NOMO-1 treated with DMSO at 0.1 percent for 48 hours (cell line): ENCODE measurements at regions not wholly inside any gene's neighbourhood (a gene's known extent, or its start where the extent isn't known, plus 50 kb on each side); places are given as distances from the start of the nearest gene placed in this dataset.
"Not testable (repeated sequence)": the region's sequence is repeated elsewhere in the genome, so short reads cannot be mapped to it uniquely, and the experiment has no call there.

Experiments used
- DNase-seq: peaks from one replicate; lab custom pipeline; 2025; ENCODE audit not compliant: unreplicated experiment; lab: John Stamatoyannopoulos, UW

DNA sequence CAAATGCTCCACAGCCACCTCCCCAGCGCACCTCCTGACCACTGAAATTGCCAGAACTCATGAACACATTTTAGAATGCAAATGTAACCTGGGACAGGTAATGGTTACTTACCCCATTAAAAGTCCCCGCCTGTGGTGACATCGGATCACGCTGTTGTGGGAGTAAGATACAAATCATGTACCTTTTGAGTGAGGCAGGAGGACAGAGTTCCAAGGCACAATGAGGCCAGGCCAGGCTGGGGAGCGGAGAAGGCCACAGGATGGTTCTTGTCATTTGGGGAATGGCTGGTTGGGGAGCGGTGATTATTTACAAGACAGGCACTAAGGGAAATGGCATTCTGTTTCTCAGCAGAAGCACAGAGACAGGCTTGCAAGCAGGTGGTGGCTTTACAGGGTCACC, 490.0 kb downstream of the EDEM1 start:
- DNase-seq, result no peak

DNA sequence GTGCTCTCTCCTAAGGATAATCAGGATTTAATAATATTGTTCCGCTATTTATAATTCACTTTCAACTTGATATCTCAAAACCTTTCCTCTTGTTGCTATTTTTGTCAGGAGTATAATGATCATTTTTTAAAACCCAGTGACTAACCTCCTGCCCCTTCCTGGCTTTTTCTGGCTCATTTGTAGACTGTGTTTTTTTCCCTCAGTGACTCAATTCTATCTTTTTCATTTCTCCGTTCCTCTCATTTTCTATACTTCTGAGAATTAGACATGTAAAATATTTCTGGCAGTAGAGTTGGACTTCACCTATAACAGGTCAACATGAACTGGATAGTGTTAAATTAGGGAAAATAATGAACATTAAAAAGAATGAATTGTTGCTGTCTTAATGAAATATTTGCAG, 490.7 kb downstream of the EDEM1 start:
- no peak for DNase-seq

DNA sequence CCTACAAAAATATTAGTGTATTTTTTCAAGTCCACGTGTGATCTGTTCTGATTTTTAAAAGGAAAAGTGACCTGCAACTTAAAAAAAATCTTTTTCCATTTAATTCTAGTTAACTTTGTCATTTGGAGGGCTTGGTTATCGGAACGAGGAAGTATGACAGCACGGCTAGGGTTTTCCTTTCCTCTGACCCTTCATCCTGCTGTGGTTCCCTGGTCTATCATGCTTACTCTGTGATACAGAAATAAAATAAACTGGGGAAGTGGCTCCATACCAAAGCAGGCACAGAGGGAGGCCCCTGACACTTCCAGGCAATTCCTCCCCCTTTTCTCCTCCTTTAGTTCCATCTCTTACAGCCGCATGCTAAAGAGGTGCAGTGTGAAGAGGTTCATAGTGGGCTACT, 491.3 kb downstream of the EDEM1 start:
- no peak for DNase-seq

DNA sequence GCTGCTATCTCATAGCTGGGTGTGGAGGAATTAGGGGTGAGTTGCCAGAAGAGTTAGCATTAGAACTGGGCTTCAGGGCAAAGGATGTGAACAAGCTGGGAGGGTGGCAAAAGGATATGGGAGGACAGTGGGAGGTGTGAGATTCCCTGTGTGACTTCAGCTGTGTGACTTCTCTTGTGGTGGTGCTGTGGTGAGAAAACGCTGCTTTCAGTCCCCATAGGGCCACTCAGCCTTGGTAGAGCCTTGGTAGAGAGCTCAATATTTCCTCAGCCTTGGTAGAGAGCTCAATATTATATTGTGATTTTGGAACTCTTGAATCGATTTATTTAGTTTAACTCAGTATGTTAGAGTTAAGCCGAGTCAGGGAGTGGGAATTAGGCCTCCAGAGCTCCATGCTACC, 499.7 kb downstream of the EDEM1 start:
- no peak for DNase-seq

DNA sequence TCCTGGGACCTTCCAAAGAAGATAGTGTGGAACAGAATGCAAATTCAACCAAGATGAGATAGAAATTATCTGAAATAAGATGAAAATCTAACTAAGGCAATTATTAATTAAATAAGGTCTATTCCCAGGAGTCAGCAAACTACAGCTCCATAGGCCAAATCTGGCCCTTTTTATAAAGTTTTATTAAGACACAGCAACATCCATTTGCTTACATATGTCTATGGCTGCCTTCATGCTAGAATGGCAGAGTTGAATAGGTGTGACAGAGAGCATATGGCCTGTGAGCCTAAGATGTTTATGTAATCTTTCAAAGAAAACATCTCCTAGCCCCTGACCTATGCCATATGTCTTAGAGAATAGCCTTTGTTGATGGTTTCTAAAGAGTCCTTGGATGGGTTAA, 503.0 kb downstream of the EDEM1 start:
- no peak for DNase-seq

DNA sequence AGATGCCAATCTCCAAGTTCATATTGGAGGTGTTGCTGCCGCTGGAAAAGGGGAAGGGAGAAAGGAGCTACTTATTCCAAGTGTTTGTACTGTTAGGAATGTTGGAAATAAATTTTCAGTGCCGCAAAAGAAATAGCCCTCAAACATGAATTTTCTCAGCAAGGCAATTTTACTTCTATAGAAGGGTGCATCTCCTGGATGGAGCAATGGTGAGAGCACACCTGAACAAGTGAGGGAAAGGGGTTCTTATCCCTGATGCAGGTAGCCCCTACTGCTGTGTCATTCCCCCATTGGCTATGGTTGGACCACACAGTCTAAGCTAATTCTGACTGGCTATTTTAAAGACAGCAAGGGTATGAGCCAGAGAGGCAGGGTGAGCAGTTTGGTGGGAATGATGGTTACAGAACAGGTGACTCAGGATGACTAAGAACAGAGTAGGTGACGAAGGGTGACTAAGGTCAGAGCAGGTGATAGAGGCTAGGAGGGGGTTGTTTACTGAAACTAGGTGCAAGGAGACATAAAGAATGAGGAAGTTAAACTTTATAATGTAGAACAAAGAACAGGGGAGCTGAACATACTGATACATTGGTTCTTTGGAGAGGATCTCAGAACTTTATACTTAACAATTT, 503.5 kb downstream of the EDEM1 start:
- DNase-seq, result no peak

DNA sequence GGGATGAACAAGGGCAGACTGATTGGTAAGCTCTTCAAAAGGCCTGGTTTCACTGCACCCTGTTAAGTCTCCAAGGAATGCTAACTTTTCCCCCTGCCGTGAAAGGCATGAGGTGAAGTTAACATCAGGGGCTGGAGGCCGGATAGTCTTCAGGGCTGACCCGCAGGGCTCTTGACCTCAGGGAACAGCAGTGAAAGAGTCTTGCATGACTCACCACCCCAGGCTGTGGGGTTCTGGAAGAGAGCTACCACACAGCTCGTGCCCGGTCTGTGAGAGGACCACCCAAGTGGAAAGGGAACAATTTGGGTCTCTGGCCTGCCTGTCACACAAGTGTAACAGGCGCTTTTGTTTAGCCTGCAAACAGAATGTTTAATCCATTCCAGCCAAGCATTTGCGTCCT, 504.9 kb downstream of the EDEM1 start:
- DNase-seq, result no peak

DNA sequence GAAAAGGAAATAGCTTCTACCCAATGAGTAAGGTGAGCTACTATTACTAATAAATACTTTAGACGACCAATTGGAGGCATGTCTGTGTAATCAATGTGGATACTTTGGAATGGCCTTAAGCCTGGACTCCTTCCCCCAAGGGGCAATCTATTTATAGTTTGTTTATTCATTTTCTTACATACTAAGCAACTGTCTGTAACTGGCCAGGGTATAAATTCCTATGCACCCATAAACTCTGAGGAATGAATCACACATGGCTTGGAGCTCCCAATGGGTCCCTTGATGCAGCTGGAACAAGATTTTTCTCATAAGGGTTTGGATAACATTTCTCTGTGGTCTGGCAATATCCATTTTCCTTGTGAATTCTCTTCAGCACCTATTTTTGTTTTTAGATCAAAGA, 506.8 kb downstream of the EDEM1 start:
- DNase-seq, result no peak

DNA sequence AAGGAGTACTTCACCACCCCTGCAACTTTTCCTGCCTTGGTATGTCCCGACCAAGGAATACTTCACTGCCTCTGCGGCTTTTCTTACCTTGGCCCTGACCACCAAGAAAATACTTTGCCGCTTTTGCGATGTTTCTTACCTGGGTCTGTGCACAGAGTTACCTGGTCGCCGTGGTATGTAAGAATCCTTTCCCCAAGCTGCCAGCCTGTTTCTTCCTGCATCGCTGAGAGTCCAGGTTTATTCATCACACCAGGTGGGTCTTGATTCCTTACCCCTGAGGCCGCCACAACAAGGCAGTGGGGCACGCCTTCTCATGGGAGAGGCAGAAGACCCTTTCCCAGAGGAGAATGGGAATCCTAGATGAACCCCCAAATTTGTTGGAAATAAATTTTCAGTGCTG, 511.3 kb downstream of the EDEM1 start:
- no peak for DNase-seq

DNA sequence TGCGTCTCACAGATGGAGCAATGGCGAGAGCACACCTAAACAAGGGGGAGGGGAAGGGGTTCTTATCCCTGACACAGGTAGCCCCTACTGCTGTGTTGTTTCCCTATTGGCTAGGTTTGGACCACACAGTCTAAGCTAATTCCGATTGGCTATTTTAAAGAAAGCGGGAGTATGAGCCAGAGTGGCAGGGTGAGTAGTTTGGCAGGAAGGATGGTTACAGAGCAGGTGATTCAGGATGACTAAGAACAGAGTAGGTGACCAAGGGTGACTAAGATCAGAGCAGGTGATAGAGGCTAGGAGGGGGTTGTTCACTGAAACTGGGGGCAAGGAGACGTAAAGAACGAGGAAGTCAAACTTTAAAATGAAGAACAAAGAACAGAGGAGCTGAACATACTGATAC, 511.8 kb downstream of the EDEM1 start:
- no peak for DNase-seq

DNA sequence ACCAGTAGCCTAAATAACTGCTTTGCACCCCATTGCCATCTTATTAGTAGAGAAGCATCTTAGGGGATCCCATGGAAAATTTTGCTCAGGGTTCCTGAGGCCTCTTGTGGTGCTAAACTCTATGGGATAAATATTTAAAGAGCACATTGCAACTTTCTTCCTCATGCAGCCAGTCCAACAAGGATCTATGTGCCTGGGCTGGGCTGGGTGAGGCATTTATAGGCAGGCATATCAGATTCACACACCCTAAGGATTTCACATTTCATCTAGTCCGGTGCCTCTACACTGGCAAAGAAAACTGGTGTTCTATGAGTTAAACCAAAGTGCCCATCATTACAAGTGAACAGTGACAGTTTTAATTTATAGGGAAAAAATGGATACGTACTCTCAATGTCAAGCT, 512.3 kb downstream of the EDEM1 start:
- DNase-seq, result no peak

DNA sequence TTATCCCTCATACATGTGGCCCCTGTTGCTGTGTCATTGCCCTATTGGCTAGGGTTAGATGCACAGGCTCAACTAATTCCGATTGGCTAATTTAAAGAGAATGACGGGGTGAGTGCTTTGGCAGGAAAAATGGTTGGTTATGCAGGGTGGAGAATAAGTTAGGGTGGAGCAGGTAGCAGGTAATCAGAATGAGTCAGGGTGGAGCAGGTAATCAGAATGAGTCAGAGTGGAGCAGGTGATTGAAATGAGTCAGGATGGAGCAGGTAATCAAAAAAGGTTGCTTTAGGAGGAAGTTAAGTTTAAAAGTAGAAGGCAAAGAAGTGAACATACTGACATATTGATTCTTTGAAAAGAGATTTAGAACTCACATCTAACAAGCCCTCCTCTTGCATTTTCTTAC, 513.5 kb downstream of the EDEM1 start:
- not testable (repeated sequence) for DNase-seq

DNA sequence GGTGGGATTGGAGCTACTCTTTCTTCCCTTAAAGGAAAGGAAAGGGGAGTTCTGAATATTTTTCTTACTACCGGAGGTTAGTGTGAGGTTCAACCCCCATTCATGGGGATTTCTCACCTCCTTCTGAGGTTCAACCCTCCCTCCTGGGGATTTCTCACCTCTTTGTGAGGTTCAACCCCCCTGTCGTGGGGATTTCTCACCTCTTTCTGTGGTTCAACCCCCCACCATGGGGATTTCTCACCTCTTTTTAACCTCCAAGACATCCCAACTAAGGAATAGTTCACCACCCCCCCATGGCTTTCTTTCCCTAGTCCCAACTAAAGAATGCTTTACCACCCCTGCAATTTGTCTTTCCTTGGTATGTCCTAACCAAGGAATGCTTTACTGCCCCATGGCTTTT, 520.3 kb downstream of the EDEM1 start:
- DNase-seq, result no peak

DNA sequence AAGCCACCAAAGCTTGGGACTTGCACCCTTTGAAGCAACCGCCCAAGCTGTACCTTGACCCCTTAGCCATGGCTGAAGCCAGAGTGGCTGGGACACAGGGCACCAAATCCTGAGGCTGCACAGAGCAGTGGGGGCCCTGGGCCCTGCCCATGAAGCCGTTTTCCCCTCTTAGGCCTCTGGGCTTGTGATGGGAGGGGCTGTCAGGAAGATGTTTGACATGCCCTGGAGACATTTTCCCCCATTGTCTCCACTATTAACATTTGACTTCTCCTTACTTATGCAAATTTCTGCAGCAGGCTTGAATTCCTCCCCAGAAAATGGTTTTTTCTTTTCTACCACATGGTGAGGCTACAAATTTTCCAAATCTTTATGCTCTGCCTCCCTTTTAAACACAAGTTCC, 522.2 kb downstream of the EDEM1 start:
- DNase-seq, result no peak

DNA sequence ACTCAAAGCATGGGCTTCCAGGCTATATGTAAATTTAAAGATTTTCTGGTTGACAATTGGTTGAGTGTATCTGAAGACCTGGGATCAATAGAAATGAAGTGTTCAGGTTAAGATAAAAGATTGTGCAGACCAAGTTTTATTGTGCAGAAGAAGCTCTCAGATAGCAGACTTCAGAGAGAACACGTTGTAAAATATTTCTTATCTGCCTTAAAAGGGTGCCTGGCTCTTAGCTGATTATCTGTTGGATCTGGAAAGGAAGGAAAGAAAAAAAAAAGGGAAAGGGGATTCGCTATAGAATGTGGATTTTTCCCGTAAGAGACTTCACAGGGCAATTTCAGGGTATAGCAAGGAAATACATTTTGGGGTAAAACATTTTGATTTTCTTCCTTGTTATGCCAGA, 523.2 kb downstream of the EDEM1 start:
- no peak for DNase-seq

DNA sequence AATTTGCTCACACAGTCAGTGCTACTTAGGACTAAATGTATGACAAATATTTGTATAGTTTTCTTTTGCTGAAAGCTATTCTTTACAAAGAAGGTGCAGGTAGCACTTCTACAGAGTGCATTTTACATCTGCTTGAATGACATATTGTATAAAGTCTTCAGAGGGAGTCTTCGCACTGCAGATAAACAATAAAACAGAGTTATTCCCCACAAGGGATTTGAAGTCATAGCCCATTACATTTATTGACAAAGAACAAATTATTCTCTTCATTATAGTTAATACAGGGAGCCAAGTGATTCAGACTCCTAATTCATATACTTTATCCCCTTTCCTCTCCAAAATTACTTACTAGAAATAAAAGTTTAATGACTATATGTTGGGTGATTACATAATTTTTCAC, 529.7 kb downstream of the EDEM1 start:
- DNase-seq, result no peak

DNA sequence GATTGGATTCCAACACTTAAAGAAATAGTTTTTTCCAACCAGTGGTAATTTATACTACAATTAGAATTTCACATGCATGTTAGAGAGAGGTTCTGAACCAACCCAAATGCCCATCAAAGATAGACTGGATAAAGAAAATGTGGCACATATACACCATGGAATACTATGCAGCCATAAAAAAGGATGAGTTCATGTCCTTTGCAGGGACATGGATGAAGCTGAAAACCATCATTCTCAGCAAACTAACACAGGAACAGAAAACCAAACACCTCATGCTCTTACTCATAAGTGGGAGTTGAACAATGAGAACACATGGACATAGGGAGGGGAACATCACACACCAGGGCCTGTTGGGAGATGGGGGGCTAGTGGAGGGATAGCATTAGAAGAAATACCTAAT, 532.2 kb downstream of the EDEM1 start:
- DNase-seq, result not testable (repeated sequence)

DNA sequence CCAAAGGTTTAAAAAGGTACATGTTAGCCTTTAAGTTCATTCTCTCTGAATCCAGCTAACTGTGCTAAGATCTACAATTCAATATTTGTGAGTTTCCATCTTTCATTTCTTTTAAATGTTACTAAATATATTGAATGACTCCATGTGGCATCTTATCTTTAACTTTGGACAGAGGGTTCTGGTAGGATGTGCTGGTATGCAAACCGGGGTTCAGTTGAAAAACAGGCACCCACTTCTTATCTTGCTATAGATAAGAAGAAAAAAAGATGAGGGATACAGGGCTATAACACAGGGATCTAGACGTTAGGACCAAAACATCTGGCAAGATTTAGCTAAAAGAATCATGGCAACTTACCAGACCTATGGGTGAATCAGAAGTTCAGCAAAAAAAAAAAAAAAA, 538.3 kb downstream of the EDEM1 start:
- no peak for DNase-seq

DNA sequence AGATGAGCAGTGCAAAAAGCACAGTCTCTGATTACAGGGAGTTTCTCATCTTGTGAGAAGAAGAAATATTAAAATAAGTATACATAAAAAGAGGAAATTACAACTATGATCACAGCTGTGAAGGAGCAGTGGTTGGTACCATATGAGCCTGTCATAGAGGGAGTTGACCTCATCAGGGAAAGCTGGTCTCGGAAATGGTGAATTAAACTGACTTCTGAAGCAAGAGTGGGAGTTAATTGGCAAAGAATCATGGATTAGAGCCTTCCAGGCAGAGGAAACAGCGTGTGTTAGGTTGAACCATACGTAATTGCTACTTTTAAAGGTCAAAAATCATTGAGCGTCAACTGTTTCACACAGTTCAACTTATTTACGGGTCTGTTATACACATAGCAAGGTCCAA, 539.1 kb downstream of the EDEM1 start:
- no peak for DNase-seq

DNA sequence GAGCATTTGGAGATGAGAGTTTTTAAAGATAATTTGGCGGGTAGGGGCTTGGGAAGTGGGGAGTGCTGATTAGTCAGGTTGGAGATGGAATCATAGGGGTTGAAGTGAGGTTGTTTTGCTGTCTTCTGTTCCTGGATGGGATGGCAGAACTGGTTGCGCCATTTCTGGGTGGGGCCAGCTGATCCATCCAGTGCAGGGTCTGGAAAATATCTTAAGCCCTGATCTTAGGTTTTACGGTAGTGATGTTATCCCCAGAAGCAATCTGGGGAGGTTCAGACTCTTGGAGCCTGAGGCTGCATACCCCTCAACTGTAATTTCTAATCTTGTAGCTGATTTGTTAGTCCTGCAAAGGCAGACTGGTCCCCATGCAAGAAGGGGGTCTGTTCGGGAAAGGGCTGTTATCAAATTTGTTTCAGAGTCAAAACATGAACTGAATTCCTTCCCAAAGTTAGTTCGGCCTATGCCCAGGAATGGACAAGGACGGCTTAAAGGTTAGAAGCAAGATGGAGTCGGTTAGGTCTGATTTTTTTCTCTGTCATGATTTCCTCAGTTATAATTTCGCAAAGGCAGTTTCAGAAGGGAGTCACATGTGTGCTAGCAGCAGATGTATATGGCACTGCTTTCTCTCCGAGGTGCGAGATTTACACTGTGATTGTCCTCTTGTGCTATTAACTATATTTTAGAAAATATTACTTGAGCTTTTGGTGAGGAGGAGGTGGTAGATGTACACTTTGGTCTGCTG, 540.4 kb downstream of the EDEM1 start:
- DNase-seq, result no peak

DNA sequence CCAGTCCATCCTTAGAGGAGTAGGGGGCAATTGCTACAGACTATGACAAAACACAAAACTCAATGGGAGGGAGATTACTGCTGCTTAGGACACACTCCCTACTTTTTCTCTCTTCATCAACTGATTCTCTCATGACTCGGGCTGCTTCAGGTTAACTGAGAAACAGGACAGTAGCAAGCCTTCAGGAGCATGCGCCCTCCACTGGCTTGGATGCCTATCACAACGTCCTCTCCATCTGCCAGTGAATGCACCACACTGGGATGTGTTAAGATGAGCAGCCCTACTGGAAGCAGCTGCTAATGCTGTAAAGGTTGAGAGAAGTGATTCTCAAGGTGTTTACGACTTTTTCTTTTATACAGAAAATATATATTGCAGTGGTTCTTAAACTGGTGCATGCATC, 542.3 kb downstream of the EDEM1 start:
- no peak for DNase-seq

DNA sequence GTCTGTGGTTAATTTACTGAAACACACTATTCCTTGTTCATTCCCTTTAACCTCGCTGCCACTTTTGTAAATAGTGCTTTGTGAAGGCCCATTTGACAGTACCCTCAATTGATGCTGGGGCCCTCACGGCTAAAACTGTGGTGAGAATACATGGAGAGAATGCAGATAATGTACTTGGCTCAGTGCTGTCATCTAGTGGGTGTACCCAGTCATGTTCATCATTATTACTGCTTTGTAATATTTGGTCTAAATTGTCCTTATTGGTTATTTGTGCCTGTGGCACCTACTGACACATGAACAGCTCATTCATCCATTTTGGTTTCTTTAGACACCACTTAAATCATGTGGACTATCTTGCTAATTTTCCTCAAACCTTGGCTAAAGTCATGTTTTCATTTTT, 543.6 kb downstream of the EDEM1 start:
- peak; percentile 58 for DNase-seq

DNA sequence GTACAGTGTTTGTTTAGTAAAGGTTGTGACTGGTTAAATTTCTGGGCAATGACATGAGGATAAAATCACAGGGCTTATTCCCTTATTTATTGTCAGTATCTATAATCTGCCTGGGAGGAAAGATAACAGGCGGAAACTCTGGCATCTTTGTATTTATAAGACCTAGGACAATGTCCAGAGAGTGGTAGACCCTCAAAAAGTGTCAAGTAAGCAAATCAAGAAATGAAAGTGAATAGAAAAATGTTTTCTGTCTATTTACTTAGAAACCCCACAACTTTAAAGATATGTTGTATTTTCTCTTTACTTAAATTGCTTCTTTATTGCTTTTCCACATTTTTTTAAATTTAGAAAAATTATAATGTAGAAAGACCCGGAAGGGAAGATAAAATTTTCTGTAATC, 544.6 kb downstream of the EDEM1 start:
- no peak for DNase-seq
